A673 (cell line): ENCODE measurements at regions not wholly inside any gene's neighbourhood (a gene's known extent, or its start where the extent isn't known, plus 50 kb on each side); places are given as distances from the start of the nearest gene placed in this dataset.
"Not testable (repeated sequence)": the region's sequence is repeated elsewhere in the genome, so short reads cannot be mapped to it uniquely, and the experiment has no call there.

Experiments
- EZH2 ChIP-seq: fragments of 200-600 bp; sonication (generic); IDR thresholded peaks from 2 replicates; pipeline ENCODE4 v1.6.1; 2017; ENCODE audit warnings: borderline replicate concordance, low read depth, mild to moderate bottlenecking, mixed read lengths, antibody characterized with exemption, low read length; ENCODE audit not compliant: poor library complexity, severe bottlenecking
- TF ChIP-seq, protein P1 (sequence below): fragments of 300-800, 200-600 bp; sonication (generic); conservative IDR thresholded peaks from 2 replicates; pipeline ENCODE4 v1.5.1; 2017; ENCODE audit warnings: low read depth, mild to moderate bottlenecking, antibody characterized with exemption, low read length, moderate library complexity, mixed read lengths

DNA sequence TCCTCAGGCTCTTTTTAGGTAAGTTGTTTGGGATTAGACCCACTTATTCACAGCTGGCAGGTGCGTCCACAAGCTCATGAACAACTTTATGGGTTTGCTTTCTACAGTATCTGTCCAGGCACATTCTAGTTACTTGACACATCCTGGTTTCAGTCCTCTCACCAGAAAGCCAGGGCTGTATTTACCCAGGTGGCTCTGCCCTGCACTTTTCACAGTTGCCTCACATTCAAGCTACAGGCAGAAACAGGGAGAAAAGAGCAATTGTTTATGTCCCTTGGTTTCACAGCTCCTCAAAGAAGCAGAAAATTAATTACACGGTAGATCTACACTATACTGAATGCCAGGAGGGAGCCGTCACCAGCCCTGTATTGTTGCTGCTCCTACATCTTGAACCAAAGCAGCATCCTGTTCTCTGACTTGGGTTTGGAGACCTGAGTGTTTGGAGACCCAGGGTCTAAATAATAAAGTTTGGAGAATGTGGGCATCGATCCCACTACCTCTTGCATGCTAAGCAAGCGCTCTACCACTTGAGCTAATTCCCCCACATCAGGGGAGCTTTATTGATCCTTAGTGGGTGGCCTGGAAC lies 159.2 kb upstream of the ZNF322 start:
- TF ChIP-seq, protein P1, sequence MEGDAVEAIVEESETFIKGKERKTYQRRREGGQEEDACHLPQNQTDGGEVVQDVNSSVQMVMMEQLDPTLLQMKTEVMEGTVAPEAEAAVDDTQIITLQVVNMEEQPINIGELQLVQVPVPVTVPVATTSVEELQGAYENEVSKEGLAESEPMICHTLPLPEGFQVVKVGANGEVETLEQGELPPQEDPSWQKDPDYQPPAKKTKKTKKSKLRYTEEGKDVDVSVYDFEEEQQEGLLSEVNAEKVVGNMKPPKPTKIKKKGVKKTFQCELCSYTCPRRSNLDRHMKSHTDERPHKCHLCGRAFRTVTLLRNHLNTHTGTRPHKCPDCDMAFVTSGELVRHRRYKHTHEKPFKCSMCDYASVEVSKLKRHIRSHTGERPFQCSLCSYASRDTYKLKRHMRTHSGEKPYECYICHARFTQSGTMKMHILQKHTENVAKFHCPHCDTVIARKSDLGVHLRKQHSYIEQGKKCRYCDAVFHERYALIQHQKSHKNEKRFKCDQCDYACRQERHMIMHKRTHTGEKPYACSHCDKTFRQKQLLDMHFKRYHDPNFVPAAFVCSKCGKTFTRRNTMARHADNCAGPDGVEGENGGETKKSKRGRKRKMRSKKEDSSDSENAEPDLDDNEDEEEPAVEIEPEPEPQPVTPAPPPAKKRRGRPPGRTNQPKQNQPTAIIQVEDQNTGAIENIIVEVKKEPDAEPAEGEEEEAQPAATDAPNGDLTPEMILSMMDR: not testable (repeated sequence)
- TF ChIP-seq EZH2: not testable (repeated sequence)
